Cardiac muscle cell (in vitro differentiated cells and primary cell): ENCODE measurements at regions not wholly inside any gene's neighbourhood (a gene's known extent, or its start where the extent isn't known, plus 50 kb on each side); places are given as distances from the start of the nearest gene placed in this dataset.

Experiments used
- DNase-seq, 2 donors: peaks; one replicate each; pipeline versions ENCODE4 v3.0.0 to v3.0.0-alpha.2; 2010 to 2017; ENCODE audit warnings: low read depth in 1 of 2, low spot score in 1 of 2
- H3K27ac ChIP-seq: fragments of 200-600 bp; sonication (generic); 2 replicates; pipeline ENCODE4 v1.5.1; 2016
- H3K27me3 ChIP-seq: fragments of 200-600 bp; sonication (generic); 2 replicates; pipeline ENCODE4 v1.6.0; 2016; ENCODE audit warnings: control low read depth
- H3K36me3 ChIP-seq: fragments of 200-600 bp; sonication (generic); 2 replicates; pipeline ENCODE4 v1.5.1; 2016; ENCODE audit warnings: control low read depth
- H3K4me1 ChIP-seq: fragments of 200-600 bp; sonication (generic); 2 replicates; pipeline ENCODE4 v1.8.1; 2017; ENCODE audit warnings: low read depth, mild to moderate bottlenecking, mixed run types
- H3K4me3 ChIP-seq: fragments of 200-600 bp; sonication (generic); 2 replicates; pipeline ENCODE4 v1.5.1; 2016; ENCODE audit warnings: mild to moderate bottlenecking
- H3K9me3 ChIP-seq: fragments of 200-600 bp; sonication (generic); 2 replicates; pipeline ENCODE4 v1.5.1; 2017; ENCODE audit warnings: low read depth, mild to moderate bottlenecking, control low read depth
- CTCF ChIP-seq: IDR thresholded peaks from 2 replicates; pipeline ENCODE4 v1.5.1; 2012; ENCODE audit warnings: low read depth, mild to moderate bottlenecking, low read length

- TF ChIP-seq CTCF = no peak
Observed at GRCh38 chr1:229199261-229200243, 71.4 kb upstream of the RAB4A start.

GRCh38 chr1:229203030-229203751, 67.7 kb upstream of the RAB4A start:
- no peak for TF ChIP-seq CTCF
- Histone ChIP-seq H3K27me3 (no peaks in the 10 kb centered on the region), H3K9me3 (no peaks in the 10 kb centered on the region), H3K4me3 (no peak overlapping the region), H3K4me1 (peaks cover 29% of the 10 kb centered on the region), H3K27ac (no peak overlapping the region), H3K36me3 (no peaks in the 10 kb centered on the region)
- DNase-seq = peak; percentile 49 to 90

More at GRCh38 chr1:229199261-229200243, 71.4 kb upstream of the RAB4A start:
- H3K4me3 ChIP-seq = no peak overlapping the region
- no peaks in the 10 kb centered on the region for H3K36me3 ChIP-seq
- H3K27me3 ChIP-seq = no peaks in the 10 kb centered on the region
- peak in 1 of 2 donors; percentile 49 for DNase-seq
- H3K9me3 ChIP-seq = no peaks in the 10 kb centered on the region
- H3K27ac ChIP-seq = no peak overlapping the region
- H3K4me1 ChIP-seq = peaks cover 14% of the 10 kb centered on the region

- DNase-seq = no peak
- no peak overlapping the region for H3K27ac ChIP-seq
Observed at GRCh38 chr1:229203991-229204632, 66.8 kb upstream of the RAB4A start.

GRCh38 chr1:229204921-229205777, 65.8 kb upstream of the RAB4A start:
- no peaks in the 10 kb centered on the region for H3K36me3 ChIP-seq
- no peak for TF ChIP-seq CTCF
- H3K27me3 ChIP-seq = no peaks in the 10 kb centered on the region
- H3K4me3 ChIP-seq = no peak overlapping the region
- peaks cover 21% of the 10 kb centered on the region for H3K4me1 ChIP-seq
- H3K9me3 ChIP-seq = no peaks in the 10 kb centered on the region
- H3K27ac ChIP-seq = peak overlapping the region; percentile 76
- DNase-seq = peak; percentile 41 to 95

More at GRCh38 chr1:229203991-229204632, 66.8 kb upstream of the RAB4A start:
- H3K4me3 ChIP-seq = no peak overlapping the region
- peaks cover 29% of the 10 kb centered on the region for H3K4me1 ChIP-seq
- TF ChIP-seq CTCF = no peak
- no peaks in the 10 kb centered on the region for H3K9me3 ChIP-seq
- H3K36me3 ChIP-seq = no peaks in the 10 kb centered on the region
- no peaks in the 10 kb centered on the region for H3K27me3 ChIP-seq
